ENCODE measurements at regions not wholly inside any gene's neighbourhood (a gene's known extent, or its start where the extent isn't known, plus 50 kb on each side); places are given as distances from the start of the nearest gene placed in this dataset.

- in situ Hi-C loops (cut with MboI), result no loop called here
- Histone ChIP-seq H3K9me1 (ENCODE audit: control insufficient read depth, insufficient read depth, low read length) (no peaks in the 10 kb centered on the region), H3K9me3 (replicated peaks; ENCODE audit: control insufficient read depth, insufficient read depth, low read depth, low read length) (no peaks in the 10 kb centered on the region), H3K27me3 (ENCODE audit: control insufficient read depth in 2 of 2, insufficient read depth in 2 of 2, low read length in 2 of 2) (no peaks in the 10 kb centered on the region), H3K4me3 (no peak overlapping the region), H4K20me1 (replicated peaks; ENCODE audit: control insufficient read depth, insufficient read depth, low read length) (no peaks in the 10 kb centered on the region), H3K27ac (ENCODE audit: extremely low read depth, low read depth, low read length) (no peak overlapping the region), H2AFZ (ENCODE audit: low read depth, low read length) (no peak overlapping the region), H3K4me2 (ENCODE audit: insufficient read depth, low read length) (no peak overlapping the region), H3K4me1 (replicated peaks in 1 of 2; ENCODE audit: control insufficient read depth in 2 of 2, insufficient read depth in 2 of 2, low read length in 2 of 2) (no peaks in the 10 kb centered on the region), H3K9ac (ENCODE audit: insufficient read depth in 1 of 2, low read depth in 2 of 2, low read length in 2 of 2) (no peak overlapping the region), H3K79me2 (ENCODE audit: control insufficient read depth, insufficient read depth, low read length) (no peaks in the 10 kb centered on the region), H3K36me3 (ENCODE audit: control insufficient read depth, insufficient read depth, low read length) (no peaks in the 10 kb centered on the region)
- intact Hi-C loops (cut with micrococcal nuclease), result no loop called here
- WGBS (ENCODE audit: insufficient coverage, low coverage, missing lambda C conversion rate), result 0% methylated on average over 4 of the region's 4 CpGs
- DNase-seq (ENCODE audit: extremely low read depth in 1 of 4, low spot score in 3 of 4), result no peak
- no peak for TF ChIP-seq ETV1 (tag; conservative IDR thresholded peaks at IDR 0.05; ENCODE audit: low read depth)
- TF ChIP-seq SNRNP70 (optimal IDR thresholded peaks at IDR 0.05; ENCODE audit: low read depth, low read length), result no peak
- no peak for TF ChIP-seq PHB (CRISPR knock-in tag; IDR thresholded peaks at IDR 0.05)
- TF ChIP-seq THAP7 (CRISPR knock-in tag; IDR thresholded peaks at IDR 0.05), result no peak
- TF ChIP-seq ZNF583 (CRISPR knock-in tag; IDR thresholded peaks at IDR 0.05), result no peak
- no peak for TF ChIP-seq ZBTB9 (CRISPR knock-in tag; IDR thresholded peaks at IDR 0.05)
- no peak for TF ChIP-seq MIER1 (IDR thresholded peaks at IDR 0.05; ENCODE audit: low read depth)
- no peak for TF ChIP-seq SREBF1 (IDR thresholded peaks at IDR 0.05; ENCODE audit: borderline replicate concordance, low read depth, low read length)
- POLR2A ChIA-PET, result no interaction called here
- BruUV-seq (replicated peaks), result no TSS peak
- no peak for ATAC-seq
- CTCF ChIA-PET (ENCODE audit: low intra/inter-chr PET ratio), result no interaction called here
- no peak for FAIRE-seq
These were observed 209.5 kb downstream of the CASP12 start for GRCh38 chr11:104688731-104689130.

Measured in K562 (cell line).